GM12874 (cell line): ENCODE measurements at regions not wholly inside any gene's neighbourhood (a gene's known extent, or its start where the extent isn't known, plus 50 kb on each side); places are given as distances from the start of the nearest gene placed in this dataset.

Experiments
- TF ChIP-seq, protein P1 (sequence below): IDR thresholded peaks from 2 replicates; pipeline ENCODE4 v1.5.1; 2011; ENCODE audit warnings: low read depth, mild to moderate bottlenecking, control low read depth, low read length, moderate library complexity; ENCODE audit not compliant: insufficient read depth

DNA sequence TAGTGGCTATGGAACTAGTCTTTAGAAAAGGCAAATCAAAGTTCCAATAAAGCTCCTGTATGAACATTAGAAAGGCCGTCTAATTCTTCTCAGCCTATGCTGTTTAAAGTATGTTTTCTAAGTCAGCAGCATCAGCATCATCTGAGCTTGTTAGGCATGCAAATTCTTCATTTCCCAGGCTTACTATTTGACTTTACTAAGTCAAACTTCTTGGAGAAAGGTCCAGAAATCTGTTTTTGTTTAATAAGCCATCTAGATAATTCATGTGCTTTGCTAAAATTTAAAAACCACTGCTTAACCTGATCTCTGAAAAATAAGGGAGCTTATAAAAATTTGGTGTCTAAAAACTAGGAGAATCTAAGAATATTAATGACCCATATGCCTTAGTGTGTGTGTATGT, 200.2 kb upstream of the SGCD start:
- TF ChIP-seq, protein P1, sequence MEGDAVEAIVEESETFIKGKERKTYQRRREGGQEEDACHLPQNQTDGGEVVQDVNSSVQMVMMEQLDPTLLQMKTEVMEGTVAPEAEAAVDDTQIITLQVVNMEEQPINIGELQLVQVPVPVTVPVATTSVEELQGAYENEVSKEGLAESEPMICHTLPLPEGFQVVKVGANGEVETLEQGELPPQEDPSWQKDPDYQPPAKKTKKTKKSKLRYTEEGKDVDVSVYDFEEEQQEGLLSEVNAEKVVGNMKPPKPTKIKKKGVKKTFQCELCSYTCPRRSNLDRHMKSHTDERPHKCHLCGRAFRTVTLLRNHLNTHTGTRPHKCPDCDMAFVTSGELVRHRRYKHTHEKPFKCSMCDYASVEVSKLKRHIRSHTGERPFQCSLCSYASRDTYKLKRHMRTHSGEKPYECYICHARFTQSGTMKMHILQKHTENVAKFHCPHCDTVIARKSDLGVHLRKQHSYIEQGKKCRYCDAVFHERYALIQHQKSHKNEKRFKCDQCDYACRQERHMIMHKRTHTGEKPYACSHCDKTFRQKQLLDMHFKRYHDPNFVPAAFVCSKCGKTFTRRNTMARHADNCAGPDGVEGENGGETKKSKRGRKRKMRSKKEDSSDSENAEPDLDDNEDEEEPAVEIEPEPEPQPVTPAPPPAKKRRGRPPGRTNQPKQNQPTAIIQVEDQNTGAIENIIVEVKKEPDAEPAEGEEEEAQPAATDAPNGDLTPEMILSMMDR, result no peak

DNA sequence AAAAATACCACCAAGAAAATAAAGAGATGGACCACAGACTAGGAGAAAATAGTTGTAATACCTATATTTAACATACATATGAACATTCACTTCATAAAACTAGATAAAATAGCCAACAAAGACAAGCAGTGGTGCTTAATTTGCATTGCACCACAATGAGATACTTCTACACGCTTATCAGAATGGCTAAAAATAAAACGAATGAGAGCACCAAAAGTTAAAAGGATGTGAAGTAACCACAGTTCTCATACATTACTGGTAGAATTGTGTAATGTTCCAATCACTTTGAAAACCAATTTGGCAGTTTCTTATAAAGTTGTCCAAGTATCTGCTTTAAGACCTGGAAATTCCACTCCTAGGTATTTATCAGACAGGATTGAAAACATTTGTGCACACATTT, 198.9 kb upstream of the SGCD start:
- TF ChIP-seq, protein P1, result no peak

DNA sequence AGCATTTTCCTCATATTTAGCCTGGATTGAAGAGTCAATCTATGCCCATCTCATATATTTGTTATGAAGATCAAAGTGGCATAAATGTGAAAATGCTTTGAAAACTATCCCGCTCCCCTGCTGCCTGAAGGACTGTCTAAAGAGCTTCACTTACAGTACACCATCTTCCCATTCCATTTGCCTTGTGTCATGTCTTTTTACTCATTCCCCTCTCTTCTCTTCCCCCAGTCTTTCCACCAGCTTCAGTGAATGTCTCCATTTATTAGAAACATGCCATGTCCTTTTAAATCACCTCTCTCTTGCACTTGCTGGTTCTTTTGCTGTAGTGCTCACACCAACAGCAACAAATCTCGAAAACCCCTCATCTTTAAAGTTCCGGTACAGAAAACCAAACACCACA, 192.7 kb upstream of the SGCD start:
- TF ChIP-seq, protein P1, result no peak

DNA sequence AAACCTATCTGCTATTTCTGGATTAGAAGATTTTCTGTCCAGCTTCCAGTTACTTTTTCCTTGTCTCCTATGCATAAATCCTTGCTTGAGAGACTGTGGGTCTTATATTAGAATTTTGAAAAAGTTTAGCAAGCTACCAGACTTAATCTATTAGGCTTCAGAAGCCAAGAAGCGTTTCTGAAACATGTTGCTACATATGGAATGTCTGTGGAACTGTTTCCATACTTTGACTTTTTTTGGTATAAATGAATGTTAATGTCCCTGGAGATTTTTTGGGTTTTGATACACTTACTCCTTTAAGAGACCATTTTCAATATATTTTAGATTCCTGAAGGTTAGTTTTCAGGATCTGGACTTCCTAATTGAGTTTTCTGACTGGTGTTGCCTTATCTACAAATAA, 191.4 kb upstream of the SGCD start:
- TF ChIP-seq, protein P1, result no peak

DNA sequence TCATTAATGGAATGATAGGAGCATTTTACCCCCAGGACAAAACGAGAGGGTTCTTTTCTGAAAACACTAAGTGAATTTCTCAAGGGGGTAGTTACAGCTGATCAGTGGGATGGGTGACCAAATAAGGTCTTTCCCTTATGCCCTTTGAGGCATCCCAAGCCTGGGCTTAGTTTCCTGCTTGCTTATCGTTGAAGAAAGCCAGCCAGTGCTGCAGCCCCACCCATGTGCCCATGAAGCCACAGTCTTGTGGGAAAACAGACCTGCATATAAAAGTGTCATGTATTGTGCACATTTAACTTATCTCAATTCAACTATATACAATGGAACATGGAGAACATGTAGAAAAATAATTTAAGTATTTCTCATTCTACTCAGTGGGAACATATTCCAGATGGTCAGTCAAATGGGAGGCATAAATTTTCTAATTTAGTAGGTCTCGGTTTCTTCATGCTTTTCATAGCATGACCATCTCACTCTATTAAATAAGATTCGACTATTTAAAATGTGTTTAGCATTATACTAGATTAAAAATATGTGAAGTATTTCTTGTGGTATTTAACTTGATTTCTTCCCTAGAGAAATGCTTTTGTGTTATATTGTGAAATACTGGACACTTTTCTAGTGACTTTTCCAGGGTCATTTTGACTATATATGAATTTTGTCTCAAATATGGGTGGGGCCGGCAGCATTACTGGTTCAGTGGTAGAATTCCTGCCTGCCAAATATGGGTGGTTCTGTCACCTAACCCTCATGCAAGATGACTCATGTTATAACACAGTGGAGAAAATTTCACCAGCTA, 189.7 kb upstream of the SGCD start:
- TF ChIP-seq, protein P1, result no peak

DNA sequence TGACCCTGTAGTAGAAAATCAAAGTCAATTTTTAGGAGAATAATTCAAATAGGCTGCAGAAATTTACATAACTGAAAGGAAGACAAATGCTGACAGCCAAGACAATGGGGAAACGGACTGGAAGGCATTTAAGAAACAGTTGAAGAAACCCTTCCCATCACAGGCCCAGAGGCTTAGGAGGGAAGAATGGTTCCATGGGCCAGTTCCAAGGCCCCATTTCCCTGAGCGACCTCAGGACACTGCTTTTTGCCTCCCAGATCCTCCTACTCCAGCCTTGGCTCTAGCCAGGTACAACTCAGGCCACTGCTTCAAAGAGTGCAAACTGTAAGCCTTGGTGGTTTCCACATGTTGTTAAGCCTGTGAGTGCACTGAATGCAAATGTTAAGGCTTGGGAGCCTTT, 184.1 kb upstream of the SGCD start:
- TF ChIP-seq, protein P1, result no peak

DNA sequence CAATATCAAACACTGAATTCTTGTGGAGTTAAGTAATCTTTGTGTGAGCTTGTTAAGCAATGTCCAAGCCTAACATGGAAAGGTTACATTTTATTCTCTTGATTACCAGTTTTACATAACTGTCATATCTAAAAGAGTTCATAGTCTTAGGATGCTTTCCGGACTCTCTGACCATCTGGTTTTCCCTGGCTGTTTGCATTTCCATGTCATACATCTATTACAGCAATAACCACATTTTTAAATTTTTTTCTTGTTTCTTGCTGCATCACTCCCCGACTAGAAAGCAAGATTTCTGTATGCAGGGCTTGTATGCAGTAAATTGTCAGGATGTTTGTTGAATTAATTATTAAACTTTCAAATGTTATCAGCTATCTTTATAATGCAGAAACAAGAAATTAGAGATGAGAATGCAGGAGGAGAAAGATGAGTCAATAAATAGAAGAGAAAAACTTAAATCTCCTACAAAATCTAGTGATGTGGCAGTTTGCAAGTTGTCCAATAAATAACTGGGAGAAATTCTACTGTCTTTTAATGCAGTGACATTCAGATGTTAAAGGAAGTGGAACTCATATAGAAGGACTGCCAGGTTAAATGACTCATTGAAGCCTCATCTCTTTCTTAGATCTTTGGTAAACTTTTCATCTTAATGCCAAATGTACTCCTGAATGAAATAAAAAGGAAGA, 179.6 kb upstream of the SGCD start:
- TF ChIP-seq, protein P1, result no peak
